ENCODE measurements at regions not wholly inside any gene's neighbourhood (a gene's known extent, or its start where the extent isn't known, plus 50 kb on each side); places are given as distances from the start of the nearest gene placed in this dataset.
"Not testable (repeated sequence)": the region's sequence is repeated elsewhere in the genome, so short reads cannot be mapped to it uniquely, and the experiment has no call there.

DNA sequence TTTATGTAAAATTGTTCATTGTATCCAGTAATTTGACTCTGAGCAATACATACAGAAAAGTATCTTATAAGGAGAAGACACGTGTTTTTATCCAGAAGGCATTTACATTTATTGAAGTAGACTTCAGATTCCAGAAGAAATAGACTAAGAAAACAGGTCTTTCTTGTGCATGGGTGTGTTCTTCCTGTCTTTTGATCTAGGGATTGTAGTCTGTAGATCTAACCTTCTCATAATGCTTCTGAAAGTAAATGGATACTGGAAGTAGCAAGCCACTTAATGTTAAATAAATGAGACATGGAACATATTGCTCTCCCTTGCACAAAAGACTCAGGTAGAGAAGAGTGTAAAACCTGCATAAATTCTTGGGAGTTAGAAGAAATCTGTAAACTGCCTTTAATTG, 853.2 kb upstream of the B3GALT2 start:
- DNase-seq: no peak

DNA sequence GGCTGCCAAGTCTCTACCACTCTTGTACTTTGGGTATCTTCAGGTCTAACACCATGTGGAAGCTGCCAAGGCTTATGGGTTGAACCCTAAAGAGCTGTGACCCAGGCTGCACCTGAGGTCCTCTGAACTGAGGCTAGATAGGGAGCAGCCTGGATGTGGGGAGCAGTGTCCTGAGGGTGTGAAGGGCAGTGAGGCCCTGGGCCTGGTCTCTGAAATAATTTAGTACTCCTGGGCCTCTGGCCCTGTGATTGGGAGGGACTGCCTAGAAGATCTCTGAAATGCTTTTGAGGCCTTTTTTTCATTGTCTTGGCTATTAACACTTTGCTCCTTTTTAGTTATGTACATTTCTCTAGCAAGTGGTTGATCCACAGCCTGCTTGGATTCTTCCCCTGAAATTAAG, 847.2 kb upstream of the B3GALT2 start:
- no peak for DNase-seq

- DNase-seq: no peak
These were observed 841.6 kb upstream of the B3GALT2 start for GRCh38 chr1:194028002-194028401.

DNA sequence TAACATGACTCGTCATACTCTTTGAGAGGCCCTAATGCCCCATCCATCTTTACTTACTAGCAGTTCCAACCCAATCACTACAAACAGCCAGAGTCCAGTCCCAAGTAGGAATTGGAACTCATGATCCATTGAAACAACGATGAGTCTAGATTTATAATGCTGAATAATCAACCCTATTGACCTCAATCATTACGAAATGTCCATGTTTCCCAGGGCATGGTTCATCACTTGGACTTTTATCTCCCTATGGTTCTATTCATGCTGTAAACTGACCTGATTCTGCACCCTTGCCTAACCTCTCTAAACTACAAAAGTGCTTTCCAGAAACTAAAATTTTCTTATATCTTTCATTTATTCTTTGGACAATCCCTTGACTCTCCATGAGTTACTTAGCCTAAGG, 840.0 kb upstream of the B3GALT2 start:
- DNase-seq: no peak

GRCh38 chr1:194024659-194025058, 838.2 kb upstream of the B3GALT2 start:
- DNase-seq: no peak

- DNase-seq: no peak
These were observed 827.6 kb upstream of the B3GALT2 start for GRCh38 chr1:194014014-194014413.

- DNase-seq: no peak
These were observed 827.1 kb upstream of the B3GALT2 start for GRCh38 chr1:194013561-194013960.

DNA sequence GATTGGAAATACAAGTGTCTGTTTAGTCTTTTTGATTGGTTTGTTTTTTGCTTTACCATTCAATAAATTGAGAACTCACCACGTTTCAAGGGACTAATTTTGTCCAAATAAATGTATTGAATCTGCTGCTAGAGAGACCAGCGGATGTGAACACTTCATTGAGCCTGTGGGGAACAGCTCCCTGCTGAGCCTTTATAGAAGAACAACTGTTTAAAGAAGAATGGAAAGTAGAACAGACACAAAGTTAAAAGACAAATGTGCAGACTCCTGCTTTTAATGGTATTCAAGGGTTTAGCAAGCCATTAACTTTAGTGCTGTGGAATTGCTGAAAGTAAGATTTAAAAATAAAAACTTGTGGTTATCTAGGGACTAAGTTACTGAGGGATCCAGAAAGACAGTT, 817.7 kb upstream of the B3GALT2 start:
- DNase-seq: no peak

GRCh38 chr1:194001726-194002350, 815.4 kb upstream of the B3GALT2 start:
- DNase-seq: not testable (repeated sequence)

DNA sequence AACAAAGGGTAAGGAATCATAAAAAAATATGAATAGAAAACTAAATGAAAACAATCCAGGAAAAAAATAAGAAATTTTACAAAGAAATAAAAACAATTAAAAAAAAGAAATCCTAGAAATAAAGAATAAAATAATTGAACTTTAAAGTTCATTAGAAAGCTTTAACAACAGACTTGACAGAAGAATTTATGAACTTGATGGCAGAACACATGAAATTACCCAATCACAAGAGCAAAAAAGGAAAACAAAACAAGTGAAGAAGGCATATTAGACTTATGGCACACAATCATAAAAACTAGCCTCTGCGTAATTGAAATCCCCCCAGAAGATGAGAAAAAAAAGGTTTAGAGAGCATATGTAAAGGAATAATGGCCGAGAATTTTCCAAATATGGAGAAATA, 802.5 kb upstream of the B3GALT2 start:
- no peak for DNase-seq

GRCh38 chr1:193979219-193979618, 792.8 kb upstream of the B3GALT2 start:
- DNase-seq: no peak

DNA sequence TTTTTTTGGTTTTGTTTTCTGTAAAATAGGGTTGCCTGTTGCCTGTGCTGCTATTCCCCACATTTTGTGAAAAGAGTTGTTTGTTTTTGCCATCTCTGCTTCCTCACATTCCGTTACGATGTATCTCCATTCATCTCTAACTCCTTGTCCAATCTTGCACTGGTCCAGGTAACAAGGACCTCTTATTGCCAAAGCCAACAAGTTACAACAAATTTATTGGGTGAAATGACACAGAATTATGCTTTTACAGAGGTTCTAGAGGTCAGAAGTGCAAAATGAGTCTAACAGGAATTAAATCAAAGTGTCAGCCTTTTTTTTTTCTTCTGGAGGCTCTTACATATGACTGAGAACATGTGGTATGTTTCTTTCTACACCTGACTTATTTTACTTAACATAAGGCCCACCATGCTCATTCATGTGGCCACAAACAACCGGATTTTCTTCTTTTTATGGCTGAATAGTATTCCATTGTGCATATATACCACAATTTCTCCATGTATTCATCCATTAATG, 787.9 kb upstream of the B3GALT2 start:
- DNase-seq: no peak

GRCh38 chr1:193973428-193973827, 787.0 kb upstream of the B3GALT2 start:
- no peak for DNase-seq

GRCh38 chr1:193971595-193971994, 785.2 kb upstream of the B3GALT2 start:
- no peak for DNase-seq

- no peak for DNase-seq
These were observed 774.1 kb upstream of the B3GALT2 start for GRCh38 chr1:193960499-193960898.

DNA sequence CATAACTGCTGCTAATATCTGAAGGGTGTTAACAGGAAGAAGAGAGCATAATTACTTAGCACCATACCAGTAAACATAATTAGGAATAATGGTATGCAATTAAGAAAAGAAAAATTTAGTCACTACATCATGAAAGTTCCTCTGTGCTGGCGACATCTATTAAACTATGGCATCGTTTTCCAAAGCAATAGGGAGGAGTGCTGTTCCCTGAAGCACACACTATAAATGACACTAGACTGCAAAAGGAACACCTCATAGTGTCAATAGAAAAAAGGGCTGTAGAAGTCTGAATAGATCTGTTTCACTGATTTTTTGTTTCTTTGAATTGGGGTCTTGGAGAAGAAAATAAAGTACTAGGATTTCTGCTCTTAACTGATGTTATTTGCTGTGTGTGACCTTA, 773.6 kb upstream of the B3GALT2 start:
- no peak for DNase-seq

DNA sequence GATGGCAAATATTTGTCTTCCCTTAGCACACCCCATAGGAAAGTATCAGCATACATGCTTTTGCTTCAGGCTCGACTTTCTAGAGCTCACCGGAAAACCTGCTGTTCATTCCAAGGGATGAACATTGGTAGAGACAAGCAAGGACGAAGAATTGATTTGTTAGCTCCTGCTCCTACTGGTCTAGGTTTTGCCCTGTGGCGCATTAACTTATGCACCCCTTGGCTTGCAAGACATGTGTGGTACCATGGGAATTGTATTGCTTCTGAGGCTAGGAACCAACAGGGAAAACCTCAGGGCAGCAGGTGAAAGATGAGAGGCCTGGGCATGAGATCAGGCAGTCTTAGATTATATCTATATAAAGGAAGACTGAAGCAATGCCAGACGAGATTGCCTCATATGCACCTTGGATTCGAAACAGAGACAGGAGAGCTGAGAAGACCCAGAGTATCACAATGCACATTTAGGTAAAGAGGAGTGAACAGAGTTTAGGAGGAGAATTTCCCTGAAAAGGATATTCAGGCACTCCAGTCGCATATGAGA, 771.2 kb upstream of the B3GALT2 start:
- no peak for DNase-seq

DNA sequence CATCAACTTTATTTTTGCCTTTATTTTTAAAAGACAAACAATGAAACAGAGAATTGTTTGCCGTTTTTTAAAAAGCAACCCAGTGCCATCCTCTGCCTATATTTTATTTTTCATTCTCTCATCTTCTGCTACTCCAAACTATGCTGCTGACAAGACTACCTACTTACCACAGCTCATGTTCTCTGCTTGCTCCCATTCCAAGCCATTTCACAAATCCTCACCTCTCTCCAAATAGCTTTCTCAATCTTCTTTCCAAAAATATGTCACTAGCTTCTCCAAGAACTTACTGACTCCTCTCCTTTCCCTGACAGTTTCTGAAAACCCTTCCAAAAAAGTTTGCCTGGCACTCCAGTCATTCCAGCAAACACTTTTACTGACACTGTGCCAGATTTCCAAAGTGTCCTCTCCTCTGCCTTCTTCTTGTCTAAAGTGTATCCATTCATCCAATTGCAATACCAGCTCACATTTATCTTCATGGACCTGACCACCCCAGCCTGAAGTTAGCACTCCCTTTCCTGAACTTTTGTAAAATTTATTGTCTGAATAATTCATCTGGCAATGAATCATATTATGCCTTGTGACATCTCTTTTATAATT, 766.5 kb upstream of the B3GALT2 start:
- DNase-seq: no peak

GRCh38 chr1:193951984-193952383, 765.6 kb upstream of the B3GALT2 start:
- DNase-seq: no peak

DNA sequence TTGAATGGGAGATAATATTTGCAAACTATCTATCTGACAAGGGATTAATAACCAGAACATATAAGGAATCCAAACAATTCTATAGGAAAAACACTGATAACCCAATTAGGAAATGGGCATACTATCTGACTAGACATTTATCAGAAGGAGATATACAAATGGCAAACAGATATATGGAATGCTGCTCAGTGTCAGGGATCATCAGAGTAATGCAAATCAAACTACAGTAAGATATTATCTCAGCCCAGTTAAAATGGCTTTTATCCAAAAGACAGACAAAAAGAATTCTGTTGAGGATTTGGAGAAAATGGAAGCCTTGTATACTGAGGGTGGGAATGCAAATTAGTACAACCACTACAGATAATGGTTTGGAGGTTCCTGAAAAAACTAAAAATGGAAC, 758.0 kb upstream of the B3GALT2 start:
- no peak for DNase-seq

GRCh38 chr1:193940176-193940575, 753.8 kb upstream of the B3GALT2 start:
- no peak for DNase-seq

- DNase-seq: no peak
These were observed 753.2 kb upstream of the B3GALT2 start for GRCh38 chr1:193939585-193939984.

DNA sequence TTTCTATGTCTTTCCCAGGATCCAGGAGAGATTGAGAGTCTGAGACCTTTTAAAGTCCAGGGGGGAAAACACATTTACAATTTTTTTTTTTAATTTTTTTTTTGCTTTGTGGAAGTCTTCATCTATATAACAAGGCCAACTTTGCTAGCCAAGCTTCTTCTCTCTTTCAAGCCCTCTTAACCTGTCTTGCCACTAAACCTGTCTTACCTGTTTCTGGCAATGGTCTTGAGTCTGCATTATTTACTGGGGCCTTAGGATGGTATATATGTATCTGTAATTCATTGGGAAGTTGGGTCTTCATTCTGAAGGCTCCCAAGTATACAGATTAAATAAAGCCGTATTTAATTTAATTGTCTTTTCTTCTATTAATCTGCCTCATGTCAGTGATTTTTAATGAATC, 750.9 kb upstream of the B3GALT2 start:
- no peak for DNase-seq

- no peak for DNase-seq
These were observed 746.6 kb upstream of the B3GALT2 start for GRCh38 chr1:193932979-193933378.

DNA sequence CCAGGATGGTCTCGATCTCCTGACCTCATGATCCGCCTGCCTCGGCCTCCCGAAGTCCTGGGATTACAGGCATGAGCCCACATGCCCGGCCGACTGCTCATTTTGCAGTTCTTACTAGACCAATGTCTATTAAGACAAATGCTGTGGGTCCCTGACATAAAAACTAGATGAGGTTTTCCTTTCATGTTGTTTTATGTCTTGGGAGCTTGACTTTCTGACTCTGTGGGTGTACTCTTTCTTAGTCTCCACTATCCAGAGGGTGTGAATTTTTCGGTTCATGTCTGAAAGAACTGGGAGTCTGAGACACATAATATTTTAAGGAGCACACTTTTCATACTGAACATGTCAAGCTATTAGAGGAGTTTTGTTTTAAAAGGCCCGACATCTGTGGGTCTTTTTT, 744.9 kb upstream of the B3GALT2 start:
- no peak for DNase-seq
